ENCODE measurements at regions not wholly inside any gene's neighbourhood (a gene's known extent, or its start where the extent isn't known, plus 50 kb on each side); places are given as distances from the start of the nearest gene placed in this dataset.
"Not testable (repeated sequence)": the region's sequence is repeated elsewhere in the genome, so short reads cannot be mapped to it uniquely, and the experiment has no call there.

DNA sequence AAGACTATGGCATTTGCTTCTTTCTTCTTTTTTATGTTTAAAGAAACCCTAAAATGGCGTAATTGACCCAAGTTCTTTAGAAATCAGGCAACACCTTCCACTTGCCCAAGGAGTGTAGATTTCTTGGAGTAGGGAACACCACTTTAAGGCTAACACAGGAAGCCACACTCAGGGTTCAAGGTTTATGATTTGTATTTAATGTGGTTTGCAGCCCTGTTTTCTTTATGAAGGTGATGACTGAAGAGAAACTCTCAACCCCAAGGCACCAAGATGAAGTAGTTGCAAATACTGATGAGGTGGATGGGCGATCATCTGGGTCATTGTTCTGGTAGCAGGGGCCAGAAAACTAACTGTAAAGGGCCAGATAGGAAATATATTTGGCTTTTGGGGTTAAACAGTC is 101.1 kb downstream of the DLEU7 start:
- TF ChIP-seq, protein P1, sequence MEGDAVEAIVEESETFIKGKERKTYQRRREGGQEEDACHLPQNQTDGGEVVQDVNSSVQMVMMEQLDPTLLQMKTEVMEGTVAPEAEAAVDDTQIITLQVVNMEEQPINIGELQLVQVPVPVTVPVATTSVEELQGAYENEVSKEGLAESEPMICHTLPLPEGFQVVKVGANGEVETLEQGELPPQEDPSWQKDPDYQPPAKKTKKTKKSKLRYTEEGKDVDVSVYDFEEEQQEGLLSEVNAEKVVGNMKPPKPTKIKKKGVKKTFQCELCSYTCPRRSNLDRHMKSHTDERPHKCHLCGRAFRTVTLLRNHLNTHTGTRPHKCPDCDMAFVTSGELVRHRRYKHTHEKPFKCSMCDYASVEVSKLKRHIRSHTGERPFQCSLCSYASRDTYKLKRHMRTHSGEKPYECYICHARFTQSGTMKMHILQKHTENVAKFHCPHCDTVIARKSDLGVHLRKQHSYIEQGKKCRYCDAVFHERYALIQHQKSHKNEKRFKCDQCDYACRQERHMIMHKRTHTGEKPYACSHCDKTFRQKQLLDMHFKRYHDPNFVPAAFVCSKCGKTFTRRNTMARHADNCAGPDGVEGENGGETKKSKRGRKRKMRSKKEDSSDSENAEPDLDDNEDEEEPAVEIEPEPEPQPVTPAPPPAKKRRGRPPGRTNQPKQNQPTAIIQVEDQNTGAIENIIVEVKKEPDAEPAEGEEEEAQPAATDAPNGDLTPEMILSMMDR (conservative IDR thresholded peaks at IDR 0.05) = no peak
- H3K27ac ChIP-seq = no peak overlapping the region

GRCh38 chr13:50742968-50743367 is 100.5 kb downstream of the DLEU7 start:
- no peak overlapping the region for H3K27ac ChIP-seq
- TF ChIP-seq, protein P1 (conservative IDR thresholded peaks at IDR 0.05) = no peak

- H3K27ac ChIP-seq = no peak overlapping the region
- TF ChIP-seq, protein P1 (conservative IDR thresholded peaks at IDR 0.05) = no peak
Measured at GRCh38 chr13:50744116-50744660, 99.3 kb downstream of the DLEU7 start.

DNA sequence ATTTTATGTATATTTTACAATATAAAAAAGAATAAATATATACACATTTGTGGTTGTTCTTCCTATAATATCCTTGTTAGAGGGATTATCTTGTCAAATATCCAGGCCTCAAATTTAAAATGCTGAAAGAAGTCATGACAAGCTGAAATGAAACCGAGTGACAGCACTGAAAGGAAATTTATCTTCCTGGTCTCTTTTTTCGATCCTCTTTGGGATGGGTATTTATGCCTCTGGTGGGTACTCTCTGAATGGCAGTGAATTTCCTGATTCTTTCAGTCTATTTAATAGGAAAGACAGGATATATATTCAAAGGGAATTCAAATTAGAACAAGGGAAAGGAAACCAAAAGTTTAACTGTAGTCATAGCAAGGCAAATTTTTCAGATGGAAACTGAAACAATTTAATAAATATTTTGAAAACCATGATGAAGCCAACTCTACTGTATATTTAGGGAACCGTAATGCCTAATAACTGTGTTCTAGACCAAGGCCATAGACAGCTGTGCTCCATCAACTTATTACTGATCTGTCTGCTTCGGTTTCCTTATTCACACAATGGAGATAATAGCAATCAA is 97.9 kb downstream of the DLEU7 start:
- H3K27ac ChIP-seq = no peak overlapping the region
- TF ChIP-seq, protein P1 (conservative IDR thresholded peaks at IDR 0.05) = no peak

DNA sequence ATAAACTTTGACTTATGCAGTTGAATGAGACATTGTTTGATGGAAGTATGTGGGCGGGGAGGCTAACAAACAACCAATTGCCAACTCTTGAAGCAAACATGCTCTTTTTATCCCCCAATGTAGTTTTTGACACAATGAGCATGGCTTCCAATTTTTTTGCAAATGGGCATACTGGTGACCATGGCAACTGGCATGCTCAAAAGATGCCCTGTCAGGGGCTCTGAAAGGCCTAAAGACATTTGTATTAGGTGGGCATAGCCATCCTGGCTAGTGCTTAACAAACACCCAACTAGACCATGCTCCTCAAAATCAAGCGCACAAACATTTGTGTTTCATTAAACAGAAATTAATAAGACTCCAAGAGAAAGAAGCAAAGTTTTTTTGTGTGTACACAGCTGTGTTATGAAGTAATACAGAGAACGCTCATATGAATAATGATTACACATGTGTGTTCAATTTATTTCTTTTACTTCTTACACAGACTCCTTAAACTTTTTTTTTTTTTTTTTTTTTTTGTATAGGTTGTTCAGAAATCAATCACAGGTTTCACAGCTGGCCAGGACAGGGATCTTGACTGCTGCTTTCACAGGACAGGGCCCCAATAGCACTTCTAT is 95.6 kb downstream of the DLEU7 start:
- TF ChIP-seq, protein P1 (conservative IDR thresholded peaks at IDR 0.05) = no peak
- H3K27ac ChIP-seq = no peak overlapping the region

DNA sequence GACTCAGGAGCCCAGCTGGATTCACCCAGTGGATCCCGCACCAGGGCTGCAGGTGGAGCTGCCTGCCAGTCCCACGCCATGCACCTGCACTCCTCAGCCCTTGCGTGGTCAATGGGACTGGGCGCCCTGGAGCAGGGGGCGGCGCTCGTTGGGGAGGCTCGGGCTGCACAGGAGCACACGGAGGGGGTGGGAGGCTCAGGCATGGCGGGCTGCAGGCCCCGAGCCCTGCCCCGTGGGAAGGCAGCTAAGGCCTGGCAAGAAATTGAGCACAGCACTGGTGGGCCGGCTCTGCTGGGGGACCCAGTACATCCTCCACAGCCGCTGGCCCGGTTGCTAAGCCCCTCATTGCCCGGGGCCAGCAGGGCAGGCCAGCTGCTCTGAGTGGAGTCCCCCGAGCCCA is 90.3 kb downstream of the DLEU7 start:
- not testable (repeated sequence) for H3K27ac ChIP-seq

- H3K27ac ChIP-seq = not testable (repeated sequence)
Measured at GRCh38 chr13:50755862-50756685, 87.4 kb downstream of the DLEU7 start.

- no peak overlapping the region for H3K27ac ChIP-seq
- TF ChIP-seq, protein P1 (conservative IDR thresholded peaks at IDR 0.05) = no peak
Measured at GRCh38 chr13:50757008-50757407, 86.5 kb downstream of the DLEU7 start.
